ENCODE measurements at regions not wholly inside any gene's neighbourhood (a gene's known extent, or its start where the extent isn't known, plus 50 kb on each side); places are given as distances from the start of the nearest gene placed in this dataset.

- Histone ChIP-seq H4K20me1 (ENCODE audit: insufficient read depth, low read length) (no peaks in the 10 kb centered on the region), H3K4me3 (ENCODE audit: low read length) (no peak overlapping the region), H3K4me2 (ENCODE audit: low read length) (no peak overlapping the region), H3K79me2 (ENCODE audit: low read length) (no peaks in the 10 kb centered on the region), H2AFZ (ENCODE audit: low read depth, low read length) (no peak overlapping the region), H3K36me3 (replicated peaks; ENCODE audit: low read depth, low read length) (no peaks in the 10 kb centered on the region), H3K9me3 (ENCODE audit: insufficient read depth, low read length) (no peaks in the 10 kb centered on the region), H3K27ac (ENCODE audit: low read length) (no peak overlapping the region), H3K27me3 (ENCODE audit: low read depth, low read length) (no peaks in the 10 kb centered on the region), H3K9ac (ENCODE audit: low read length) (no peak overlapping the region), H3K4me1 (ENCODE audit: low read length) (no peaks in the 10 kb centered on the region)
- no peak for TF ChIP-seq EZH2phosphoT487 (IDR thresholded peaks at IDR 0.05; ENCODE audit: low read depth)
- TF ChIP-seq CTCF (IDR thresholded peaks at IDR 0.05; ENCODE audit: low read depth, low read length) = no peak
Observed at GRCh38 chrX:39929379-39930025, 168.3 kb downstream of the BCOR start.

- no peaks in the 10 kb centered on the region for H3K9me3 ChIP-seq (ENCODE audit: insufficient read depth, low read length)
- H3K27ac ChIP-seq (ENCODE audit: low read length) = no peak overlapping the region
- no peaks in the 10 kb centered on the region for H3K4me1 ChIP-seq (ENCODE audit: low read length)
- no peak overlapping the region for H2AFZ ChIP-seq (ENCODE audit: low read depth, low read length)
- H4K20me1 ChIP-seq (ENCODE audit: insufficient read depth, low read length) = no peaks in the 10 kb centered on the region
- H3K4me2 ChIP-seq (ENCODE audit: low read length) = no peak overlapping the region
- H3K9ac ChIP-seq (ENCODE audit: low read length) = no peak overlapping the region
- no peaks in the 10 kb centered on the region for H3K79me2 ChIP-seq (ENCODE audit: low read length)
- TF ChIP-seq CTCF (IDR thresholded peaks at IDR 0.05; ENCODE audit: low read depth, low read length) (no peak), EZH2phosphoT487 (IDR thresholded peaks at IDR 0.05; ENCODE audit: low read depth) (no peak)
- no peak overlapping the region for H3K4me3 ChIP-seq (ENCODE audit: low read length)
- no peaks in the 10 kb centered on the region for H3K36me3 ChIP-seq (replicated peaks; ENCODE audit: low read depth, low read length)
- no peaks in the 10 kb centered on the region for H3K27me3 ChIP-seq (ENCODE audit: low read depth, low read length)
Observed at GRCh38 chrX:39930786-39931528, 166.8 kb downstream of the BCOR start.

GRCh38 chrX:39931529-39932282 lies 166.1 kb downstream of the BCOR start:
- Histone ChIP-seq H3K4me3 (ENCODE audit: low read length) (no peak overlapping the region), H3K79me2 (ENCODE audit: low read length) (no peaks in the 10 kb centered on the region), H3K27me3 (ENCODE audit: low read depth, low read length) (no peaks in the 10 kb centered on the region), H3K4me2 (ENCODE audit: low read length) (no peak overlapping the region), H3K9me3 (ENCODE audit: insufficient read depth, low read length) (no peaks in the 10 kb centered on the region), H3K9ac (ENCODE audit: low read length) (no peak overlapping the region), H3K4me1 (ENCODE audit: low read length) (peaks cover 3% of the 10 kb centered on the region; the same call in 1 of the 2 replicates), H4K20me1 (ENCODE audit: insufficient read depth, low read length) (no peaks in the 10 kb centered on the region), H3K27ac (ENCODE audit: low read length) (no peak overlapping the region), H3K36me3 (replicated peaks; ENCODE audit: low read depth, low read length) (no peaks in the 10 kb centered on the region), H2AFZ (ENCODE audit: low read depth, low read length) (no peak overlapping the region)
- TF ChIP-seq EZH2phosphoT487 (IDR thresholded peaks at IDR 0.05; ENCODE audit: low read depth) (no peak), CTCF (IDR thresholded peaks at IDR 0.05; ENCODE audit: low read depth, low read length) (no peak)

Measured in OCI-LY3 (cell line).